Stimulated activated CD4-positive, alpha-beta T cell treated with anti-CD3 and anti-CD28 coated beads, Interleukin-12 subunit alpha, Interleukin-12 subunit beta, amount 100 ng/mL, for 48 hours (primary cell): ENCODE measurements at regions not wholly inside any gene's neighbourhood (a gene's known extent, or its start where the extent isn't known, plus 50 kb on each side); places are given as distances from the start of the nearest gene placed in this dataset.
"Not testable (repeated sequence)": the region's sequence is repeated elsewhere in the genome, so short reads cannot be mapped to it uniquely, and the experiment has no call there.

Experiments
- DNase-seq, 3 donors: peaks; one replicate each; pipeline ENCODE4 v3.0.0-alpha.2; 2020; ENCODE audit warnings: low read depth in 2 of 3, low spot score in 1 of 3

DNA sequence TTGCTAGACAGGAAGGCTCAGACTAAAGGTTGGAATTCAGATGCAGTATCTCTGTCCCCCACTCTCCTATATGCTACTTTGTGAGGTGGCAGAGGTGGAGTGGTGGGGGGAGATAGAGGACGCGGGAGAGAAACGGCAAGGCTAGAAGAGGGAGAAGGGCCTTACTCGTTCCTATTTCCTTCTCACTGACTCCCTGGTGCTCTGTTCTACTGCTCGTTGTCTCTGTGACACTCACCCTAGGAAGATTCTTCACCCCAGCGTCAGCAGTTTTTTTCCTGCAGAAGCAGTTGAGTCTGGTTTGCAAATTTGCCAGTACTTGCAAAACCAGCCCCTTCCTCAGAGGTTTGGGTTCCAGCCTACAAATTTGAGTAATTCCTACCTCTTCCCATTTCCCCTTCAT, 801.1 kb upstream of the SLC35B3 start:
- DNase-seq: no peak

DNA sequence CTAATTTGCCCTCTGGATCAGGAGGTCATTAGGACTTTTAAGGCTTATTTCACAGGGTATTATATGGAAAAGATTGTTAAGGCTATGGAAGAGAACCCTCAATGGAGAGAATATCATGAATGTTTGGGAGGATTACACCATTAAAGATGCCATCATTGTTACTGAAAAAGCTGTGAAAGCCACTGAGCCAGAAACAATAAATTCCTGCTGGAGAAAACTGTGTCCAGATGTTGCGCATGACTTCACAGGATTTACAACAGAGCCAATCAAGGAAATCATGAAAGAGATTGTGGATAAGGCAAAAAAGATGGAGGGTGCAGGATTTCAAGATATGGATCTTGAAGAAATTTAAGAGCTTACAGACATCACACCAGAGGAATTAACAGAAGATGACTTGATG, 798.3 kb upstream of the SLC35B3 start:
- no peak for DNase-seq

- no peak for DNase-seq
Observed at GRCh38 chr6:9233226-9233625, 797.9 kb upstream of the SLC35B3 start.

- no peak for DNase-seq
Observed at GRCh38 chr6:9225441-9225871, 790.1 kb upstream of the SLC35B3 start.

- no peak for DNase-seq
Observed at GRCh38 chr6:9224539-9224938, 789.2 kb upstream of the SLC35B3 start.

DNA sequence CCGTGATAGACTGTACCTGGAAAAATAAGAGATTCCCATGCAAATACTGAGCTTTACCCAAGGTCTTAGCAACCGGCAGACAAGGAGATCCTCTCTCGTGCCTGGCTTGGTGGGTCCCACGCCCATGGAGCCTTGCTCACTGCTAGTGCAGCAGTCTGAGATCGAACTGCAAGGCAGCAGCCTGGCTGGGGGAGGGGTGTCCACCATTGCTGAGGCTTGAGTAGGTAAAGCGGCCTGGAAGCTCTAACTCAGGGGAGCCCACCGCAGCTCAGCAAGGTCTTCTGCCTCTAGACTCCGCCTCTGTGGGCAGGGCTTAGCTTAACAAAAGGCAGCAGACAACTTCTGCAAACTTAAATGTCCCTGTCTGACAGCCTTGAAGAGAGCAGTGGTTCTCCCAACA, 778.4 kb upstream of the SLC35B3 start:
- not testable (repeated sequence) for DNase-seq

- DNase-seq: no peak
Observed at GRCh38 chr6:9208966-9209365, 773.6 kb upstream of the SLC35B3 start.

GRCh38 chr6:9205645-9206044, 770.3 kb upstream of the SLC35B3 start:
- no peak for DNase-seq

DNA sequence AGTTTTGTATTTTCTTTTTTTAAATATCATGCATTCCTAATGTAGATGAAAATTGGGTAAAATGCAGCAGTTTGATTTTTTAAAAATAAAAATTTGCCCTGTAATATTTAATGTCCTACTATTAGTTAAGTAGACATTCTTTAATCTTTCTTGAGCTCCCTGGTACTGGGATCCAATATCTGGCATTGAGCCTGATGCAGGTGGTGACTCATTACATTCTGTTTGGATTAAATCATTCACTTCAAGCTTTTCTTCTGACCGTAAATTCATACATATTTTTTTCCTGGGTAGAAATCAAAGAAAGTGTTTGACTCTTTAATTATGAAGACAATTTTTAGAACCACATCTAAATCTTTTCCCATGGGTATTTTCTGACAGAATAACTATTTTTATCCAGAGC, 768.8 kb upstream of the SLC35B3 start:
- no peak for DNase-seq

GRCh38 chr6:9200712-9201111, 765.4 kb upstream of the SLC35B3 start:
- DNase-seq: no peak

GRCh38 chr6:9197726-9198125, 762.4 kb upstream of the SLC35B3 start:
- no peak for DNase-seq

- no peak for DNase-seq
Observed at GRCh38 chr6:9195322-9195721, 760.0 kb upstream of the SLC35B3 start.

DNA sequence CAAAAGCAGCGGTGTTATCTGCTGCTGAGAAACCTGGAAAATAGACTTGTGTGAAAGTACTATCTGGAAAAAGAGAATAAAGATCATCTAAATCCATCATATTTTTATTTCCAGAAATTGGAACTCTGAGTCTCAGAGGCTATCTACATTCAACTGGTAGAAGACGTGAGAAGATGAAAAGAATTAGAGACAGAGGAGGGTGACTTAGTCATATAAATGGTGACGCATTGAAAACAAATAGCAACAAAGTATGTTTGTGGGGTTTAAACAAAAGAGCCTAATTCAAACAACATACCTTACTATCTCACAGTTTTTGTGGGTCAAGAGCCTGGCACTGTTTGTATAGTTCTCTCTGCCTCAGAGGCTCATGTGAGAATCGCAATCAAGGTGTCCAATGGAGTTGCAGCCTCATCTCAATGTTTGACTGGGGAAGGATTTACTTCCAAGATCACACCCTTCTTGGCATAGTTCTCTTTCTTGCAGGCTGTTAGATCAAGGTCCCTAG, 757.1 kb upstream of the SLC35B3 start:
- DNase-seq: no peak

GRCh38 chr6:9186148-9186547, 750.8 kb upstream of the SLC35B3 start:
- no peak for DNase-seq

- DNase-seq: no peak
Observed at GRCh38 chr6:9178071-9178470, 742.7 kb upstream of the SLC35B3 start.

DNA sequence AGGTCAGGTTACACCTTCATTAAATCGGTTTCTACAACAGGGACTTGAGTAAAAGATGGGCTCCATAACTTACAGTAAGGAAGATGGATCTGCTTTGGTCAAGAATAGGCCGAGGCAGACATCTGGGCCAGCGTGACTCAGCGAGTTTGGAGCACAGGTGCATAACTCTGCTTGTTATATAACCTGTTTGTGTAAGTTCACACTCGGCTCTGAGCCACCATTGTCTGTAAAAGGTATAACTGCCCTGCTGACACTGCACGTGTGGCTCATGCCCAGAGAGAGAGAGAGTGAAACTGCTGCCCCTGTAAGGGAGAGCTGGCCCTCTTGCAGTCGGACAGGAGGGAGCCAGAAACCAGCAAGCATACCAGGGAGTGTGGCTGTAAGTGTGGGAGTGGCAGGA, 737.9 kb upstream of the SLC35B3 start:
- no peak for DNase-seq

DNA sequence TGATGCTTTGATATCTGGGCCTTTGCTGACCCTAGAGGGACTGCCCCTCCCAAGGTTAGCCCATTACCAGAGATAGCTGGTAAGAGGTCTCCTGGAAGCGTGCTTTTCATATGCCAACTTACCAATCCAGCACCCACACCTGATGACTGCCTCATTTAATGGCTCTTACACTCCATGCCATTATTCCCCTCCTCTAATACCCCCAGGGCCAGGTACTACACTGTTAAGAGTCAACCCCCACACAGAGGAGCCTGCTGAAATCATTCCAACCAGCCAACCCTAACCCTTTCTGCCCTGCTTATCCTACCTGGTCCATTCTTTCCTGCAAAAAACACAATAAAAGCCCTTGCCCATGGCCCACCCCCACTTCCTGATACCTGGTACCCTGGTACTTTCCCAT, 736.8 kb upstream of the SLC35B3 start:
- DNase-seq: no peak

- DNase-seq: no peak
Observed at GRCh38 chr6:9168669-9169068, 733.3 kb upstream of the SLC35B3 start.

DNA sequence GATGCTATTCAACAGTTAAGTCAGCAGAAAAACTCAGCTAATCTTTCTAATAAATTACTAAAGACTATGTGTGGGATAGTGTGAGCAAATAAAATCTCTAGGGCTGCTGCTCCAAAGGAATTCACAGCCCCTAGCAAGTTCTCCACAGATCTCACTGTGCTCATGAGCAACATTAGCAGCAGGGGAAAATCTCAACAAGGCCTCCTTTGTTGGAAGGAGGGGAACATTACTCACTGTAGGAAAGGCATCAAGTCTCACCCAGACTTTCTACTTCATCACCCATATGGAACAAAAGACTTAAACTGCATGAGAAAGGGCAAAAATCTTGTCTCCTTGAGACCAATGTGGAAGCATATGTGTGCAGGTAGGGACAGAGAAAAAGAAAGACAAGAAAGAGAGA, 726.4 kb upstream of the SLC35B3 start:
- DNase-seq: no peak

- DNase-seq: no peak
Observed at GRCh38 chr6:9159051-9159450, 723.7 kb upstream of the SLC35B3 start.

GRCh38 chr6:9155836-9156235, 720.5 kb upstream of the SLC35B3 start:
- no peak for DNase-seq

DNA sequence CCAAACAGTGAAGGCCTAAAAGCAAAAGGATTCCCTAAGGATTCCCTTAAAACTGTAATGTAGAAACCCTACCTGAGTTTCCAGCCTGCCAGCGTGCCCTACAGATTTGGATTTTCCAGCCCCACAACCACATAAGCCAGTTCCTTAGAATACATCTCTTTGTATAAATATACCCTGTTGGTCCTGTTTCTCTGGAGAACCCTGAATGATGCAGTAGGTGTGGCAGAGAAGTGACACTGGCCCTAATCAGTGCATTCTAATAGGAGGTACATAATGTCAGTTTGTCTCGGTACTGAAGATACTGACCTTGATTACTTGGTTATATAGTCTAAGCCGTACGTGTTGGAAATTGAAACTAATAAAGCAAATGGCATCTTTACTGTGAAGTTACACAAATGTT, 707.8 kb upstream of the SLC35B3 start:
- no peak for DNase-seq

DNA sequence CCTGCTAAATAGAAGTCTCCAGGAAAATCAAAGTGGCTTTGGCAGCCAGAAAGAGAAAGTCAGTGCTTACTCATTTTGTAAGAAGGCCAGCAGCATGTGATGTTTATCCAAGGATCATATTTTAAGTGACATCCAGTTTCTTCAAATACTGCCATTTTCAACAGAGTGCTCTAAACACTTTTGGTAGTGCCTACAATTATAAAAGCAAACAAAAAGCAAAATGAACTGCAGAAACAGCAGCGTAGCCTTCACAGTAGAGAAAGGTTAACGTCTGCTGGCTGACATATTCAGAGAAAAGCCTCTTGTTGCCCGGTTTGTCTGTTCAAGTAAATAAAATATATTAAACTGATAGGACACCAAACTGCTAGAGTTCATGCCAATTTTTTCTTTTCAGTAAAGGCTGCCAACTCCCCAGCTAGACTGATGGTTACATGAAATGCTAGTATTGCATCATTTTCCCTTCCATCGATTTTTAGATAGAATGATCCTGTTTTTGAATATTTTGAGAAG, 705.7 kb upstream of the SLC35B3 start:
- no peak for DNase-seq

DNA sequence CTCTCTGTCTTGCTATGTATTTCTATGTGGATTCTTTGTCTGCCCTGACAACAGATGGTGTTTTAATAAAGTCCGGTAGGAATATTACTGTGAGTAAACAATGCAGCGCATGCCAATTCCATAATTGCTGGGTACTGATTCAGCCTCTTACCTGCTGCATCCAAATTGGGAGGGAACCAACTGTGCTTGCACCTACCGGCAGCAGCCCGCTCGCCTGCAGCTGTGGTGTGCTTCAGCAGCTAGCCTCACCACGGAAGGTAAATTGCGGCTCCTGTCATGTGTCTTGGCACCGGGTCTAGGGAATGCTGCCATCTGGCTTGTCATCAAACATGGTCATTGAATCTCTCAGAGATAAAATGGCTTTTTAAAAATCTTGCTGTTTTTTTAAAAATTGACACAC, 704.8 kb upstream of the SLC35B3 start:
- DNase-seq: no peak
